ENCODE measurements at regions not wholly inside any gene's neighbourhood (a gene's known extent, or its start where the extent isn't known, plus 50 kb on each side); places are given as distances from the start of the nearest gene placed in this dataset.

GRCh38 chr6:12654107-12654506 lies 62.5 kb upstream of the PHACTR1 start:
- intact Hi-C loops (cut with micrococcal nuclease; ENCODE audit: unreplicated experiment): no loop called here
- CTCF ChIA-PET (ENCODE audit: unreplicated experiment): no interaction called here
- Histone ChIP-seq H3K4me1 (ENCODE audit: insufficient read depth, low read length, poor library complexity, severe bottlenecking) (no peaks in the 10 kb centered on the region), H3K36me3 (ENCODE audit: insufficient read depth, low read length) (no peaks in the 10 kb centered on the region), H3K4me3 (ENCODE audit: low read depth, low read length, poor library complexity, severe bottlenecking) (no peak overlapping the region), H2AFZ (ENCODE audit: low read length) (no peak overlapping the region), H3K79me2 (ENCODE audit: insufficient read depth, low read depth, low read length) (no peaks in the 10 kb centered on the region), H3K27ac (ENCODE audit: low read depth, low read length, poor library complexity, severe bottlenecking) (no peak overlapping the region), H4K20me1 (ENCODE audit: insufficient read depth, low read length) (no peaks in the 10 kb centered on the region), H3K4me2 (ENCODE audit: low read length) (no peak overlapping the region), H3K9me2 (ENCODE audit: insufficient read depth, low read length) (no peaks in the 10 kb centered on the region), H3K9me3 (ENCODE audit: low read length) (no peaks in the 10 kb centered on the region)
- no TSS peak for BruUV-seq (replicated peaks)
- POLR2A ChIA-PET: no interaction called here
- TF ChIP-seq CTCF (conservative IDR thresholded peaks at IDR 0.05; ENCODE audit: low read length) (no peak), EZH2phosphoT487 (IDR thresholded peaks at IDR 0.05; ENCODE audit: borderline replicate concordance, low read depth, low read length) (no peak)
- DNase-seq (ENCODE audit: low spot score): no peak

GRCh38 chr6:12654514-12654913 lies 62.1 kb upstream of the PHACTR1 start:
- TF ChIP-seq EZH2phosphoT487 (IDR thresholded peaks at IDR 0.05; ENCODE audit: borderline replicate concordance, low read depth, low read length): no peak
- no peak for TF ChIP-seq CTCF (conservative IDR thresholded peaks at IDR 0.05; ENCODE audit: low read length)
- H4K20me1 ChIP-seq (ENCODE audit: insufficient read depth, low read length): no peaks in the 10 kb centered on the region
- no peak overlapping the region for H3K4me3 ChIP-seq (ENCODE audit: low read depth, low read length, poor library complexity, severe bottlenecking)
- no peak for DNase-seq (ENCODE audit: low spot score)
- no peak overlapping the region for H2AFZ ChIP-seq (ENCODE audit: low read length)
- ChIA-PET CTCF (ENCODE audit: unreplicated experiment) (no interaction called here), POLR2A (no interaction called here)
- no peaks in the 10 kb centered on the region for H3K9me3 ChIP-seq (ENCODE audit: low read length)
- intact Hi-C loops (cut with micrococcal nuclease; ENCODE audit: unreplicated experiment): no loop called here
- H3K9me2 ChIP-seq (ENCODE audit: insufficient read depth, low read length): no peaks in the 10 kb centered on the region
- no peak overlapping the region for H3K27ac ChIP-seq (ENCODE audit: low read depth, low read length, poor library complexity, severe bottlenecking)
- no peaks in the 10 kb centered on the region for H3K4me1 ChIP-seq (ENCODE audit: insufficient read depth, low read length, poor library complexity, severe bottlenecking)
- no TSS peak for BruUV-seq (replicated peaks)
- H3K79me2 ChIP-seq (ENCODE audit: insufficient read depth, low read depth, low read length): no peaks in the 10 kb centered on the region
- H3K36me3 ChIP-seq (ENCODE audit: insufficient read depth, low read length): no peaks in the 10 kb centered on the region
- no peak overlapping the region for H3K4me2 ChIP-seq (ENCODE audit: low read length)

- H3K79me2 ChIP-seq (ENCODE audit: insufficient read depth, low read depth, low read length): no peaks in the 10 kb centered on the region
- no peaks in the 10 kb centered on the region for H3K36me3 ChIP-seq (ENCODE audit: insufficient read depth, low read length)
- H3K4me1 ChIP-seq (ENCODE audit: insufficient read depth, low read length, poor library complexity, severe bottlenecking): no peaks in the 10 kb centered on the region
- no peak for DNase-seq (ENCODE audit: low spot score)
- no peaks in the 10 kb centered on the region for H4K20me1 ChIP-seq (ENCODE audit: insufficient read depth, low read length)
- H3K4me2 ChIP-seq (ENCODE audit: low read length): no peak overlapping the region
- no peaks in the 10 kb centered on the region for H3K9me2 ChIP-seq (ENCODE audit: insufficient read depth, low read length)
- POLR2A ChIA-PET: no interaction called here
- intact Hi-C loops (cut with micrococcal nuclease; ENCODE audit: unreplicated experiment): no loop called here
- no peak overlapping the region for H3K4me3 ChIP-seq (ENCODE audit: low read depth, low read length, poor library complexity, severe bottlenecking)
- H2AFZ ChIP-seq (ENCODE audit: low read length): no peak overlapping the region
- no peak for TF ChIP-seq CTCF (conservative IDR thresholded peaks at IDR 0.05; ENCODE audit: low read length)
- no peak for TF ChIP-seq EZH2phosphoT487 (IDR thresholded peaks at IDR 0.05; ENCODE audit: borderline replicate concordance, low read depth, low read length)
- CTCF ChIA-PET (ENCODE audit: unreplicated experiment): no interaction called here
- no TSS peak for BruUV-seq (replicated peaks)
- H3K9me3 ChIP-seq (ENCODE audit: low read length): no peaks in the 10 kb centered on the region
- H3K27ac ChIP-seq (ENCODE audit: low read depth, low read length, poor library complexity, severe bottlenecking): no peak overlapping the region
Measured at GRCh38 chr6:12656906-12657305, 59.7 kb upstream of the PHACTR1 start.

All from OCI-LY7 (cell line).